ENCODE measurements at regions not wholly inside any gene's neighbourhood (a gene's known extent, or its start where the extent isn't known, plus 50 kb on each side); places are given as distances from the start of the nearest gene placed in this dataset.
A peak's percentile ranks its signal among the peaks of the same experiment; 100 is the strongest.
"Not testable (repeated sequence)": the region's sequence is repeated elsewhere in the genome, so short reads cannot be mapped to it uniquely, and the experiment has no call there.

DNA sequence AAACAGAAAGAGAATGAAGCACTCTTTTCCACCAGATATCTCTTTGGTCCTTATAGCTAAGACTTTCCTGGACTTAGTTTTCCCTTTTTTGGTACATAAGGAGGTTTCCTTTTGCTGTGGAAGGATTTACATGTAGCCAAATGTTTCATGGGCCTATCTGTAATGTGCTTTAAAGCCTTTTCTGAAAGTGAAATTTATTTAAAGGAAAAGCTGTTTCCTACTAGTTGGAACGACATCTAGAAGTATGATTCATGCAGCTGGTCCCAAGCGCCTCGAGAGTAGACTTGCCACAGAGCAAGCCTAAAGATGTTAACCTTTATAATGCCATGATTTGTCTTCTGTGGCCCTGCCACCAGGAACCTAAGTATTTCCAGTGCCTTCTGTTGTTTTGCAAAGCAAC lies 390.3 kb downstream of the DLEU7 start:
- H3K36me3 Mint-ChIP-seq: no peaks in the 10 kb centered on the region
- H3K4me1 Mint-ChIP-seq: peaks cover 6 to 22% of the 10 kb centered on the region in 2 donors
- no peak overlapping the region for H3K4me3 Mint-ChIP-seq
- no peak overlapping the region for H3K27ac Mint-ChIP-seq
- H3K27me3 Mint-ChIP-seq: no peaks in the 10 kb centered on the region
- no peak for ATAC-seq (replicated peaks)
- DNase-seq: no peak
- H3K9me3 Mint-ChIP-seq: no peaks in the 10 kb centered on the region

DNA sequence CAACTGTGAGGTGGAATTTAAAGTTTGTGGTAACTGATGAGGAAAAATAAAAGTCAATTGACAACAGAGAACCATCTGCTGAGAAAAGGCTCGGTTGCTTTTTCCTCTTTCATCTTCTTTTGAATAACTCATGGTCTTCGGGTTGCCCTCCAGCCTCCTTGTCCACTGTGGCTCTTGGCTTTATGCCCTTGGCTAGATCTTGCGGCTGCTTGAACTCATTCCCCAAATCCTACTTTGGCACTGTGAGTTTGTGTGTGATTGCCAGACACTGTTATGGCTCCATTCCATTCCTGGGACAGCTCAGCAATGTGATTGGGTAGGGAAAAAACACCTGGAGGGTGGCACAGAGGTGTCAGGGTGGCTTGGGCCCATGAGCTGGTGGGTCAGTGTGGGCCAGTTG lies 387.4 kb downstream of the DLEU7 start:
- DNase-seq (no peak), ATAC-seq (replicated peaks) (no peak)
- Mint-ChIP-seq H3K36me3 (no peaks in the 10 kb centered on the region), H3K27ac (no peak overlapping the region), H3K4me1 (peaks cover 7 to 25% of the 10 kb centered on the region in 2 donors), H3K27me3 (no peaks in the 10 kb centered on the region), H3K4me3 (no peak overlapping the region), H3K9me3 (no peaks in the 10 kb centered on the region)

DNA sequence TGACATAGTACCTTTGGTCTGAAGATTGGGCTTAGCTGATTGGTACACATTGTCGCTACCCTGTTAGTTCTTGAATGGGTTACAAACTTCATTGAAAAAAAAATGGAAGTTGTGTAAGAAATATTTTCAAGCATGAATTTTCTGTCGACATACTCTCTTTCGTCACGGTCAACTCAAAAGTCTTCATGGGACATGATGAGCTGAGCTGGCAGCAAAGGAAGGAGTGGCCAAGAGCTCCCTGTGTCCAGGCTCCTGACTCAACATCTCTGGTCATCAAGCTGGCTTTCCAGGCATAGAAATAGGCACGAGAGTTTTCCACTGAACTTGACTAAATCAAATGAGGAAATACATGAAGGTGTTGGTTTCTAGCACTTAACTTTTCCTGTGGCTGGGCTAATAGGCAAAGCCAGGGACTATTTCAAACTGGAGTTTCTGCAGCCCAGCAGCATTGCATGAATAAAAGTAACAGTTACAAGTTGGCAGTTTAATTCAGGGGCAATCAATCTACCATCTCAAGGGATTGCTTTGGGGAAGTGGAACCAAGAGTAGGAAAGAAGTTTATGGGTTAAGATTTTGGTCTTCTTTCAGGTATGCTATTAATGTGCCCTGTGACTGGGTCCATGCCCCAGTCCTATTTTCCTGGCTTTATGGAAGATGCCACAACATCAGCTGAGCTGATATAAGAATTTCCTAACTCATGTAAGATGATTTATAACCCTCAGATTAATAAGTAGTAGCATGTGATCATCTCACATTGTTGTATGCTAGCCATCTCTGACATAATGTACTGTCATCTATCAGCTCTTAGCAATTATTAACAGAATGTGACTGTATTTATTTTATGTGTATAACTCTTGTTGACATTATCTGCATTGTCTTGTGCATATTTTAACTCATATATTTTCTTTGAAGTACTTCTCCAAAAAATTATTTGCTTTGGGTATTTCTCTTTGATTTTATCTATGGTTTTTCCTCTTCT lies 385.8 kb downstream of the DLEU7 start:
- Mint-ChIP-seq H3K9me3 (no peaks in the 10 kb centered on the region), H3K27ac (no peak overlapping the region), H3K4me1 (peaks cover 7 to 25% of the 10 kb centered on the region in 2 donors), H3K27me3 (no peaks in the 10 kb centered on the region), H3K36me3 (no peaks in the 10 kb centered on the region), H3K4me3 (no peak overlapping the region)
- ATAC-seq (replicated peaks) (peak; percentile 85 to 87), DNase-seq (no peak)

DNA sequence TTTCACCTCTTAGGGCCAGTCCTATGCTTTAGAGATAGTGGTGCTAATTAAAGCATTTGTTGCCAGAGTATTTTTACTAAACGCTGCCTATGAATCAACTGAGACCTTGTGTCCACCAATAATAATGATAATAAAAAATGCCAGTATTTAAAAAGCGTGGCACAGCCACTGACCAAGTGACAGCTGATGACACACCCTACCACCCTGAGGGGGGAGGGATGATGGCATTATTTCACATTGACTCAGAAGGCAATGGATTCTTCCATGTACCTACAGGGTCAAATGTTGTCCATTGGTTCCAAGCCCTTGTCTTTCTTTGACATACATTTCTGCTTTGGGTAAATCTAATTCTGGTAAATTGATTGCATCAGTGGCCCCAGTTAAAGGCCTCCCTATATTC lies 384.4 kb downstream of the DLEU7 start:
- Mint-ChIP-seq H3K4me3 (no peak overlapping the region), H3K36me3 (no peaks in the 10 kb centered on the region), H3K27me3 (no peaks in the 10 kb centered on the region), H3K4me1 (peaks cover 7 to 25% of the 10 kb centered on the region in 2 donors), H3K27ac (no peak overlapping the region), H3K9me3 (no peaks in the 10 kb centered on the region)
- DNase-seq: no peak
- ATAC-seq (replicated peaks): no peak

DNA sequence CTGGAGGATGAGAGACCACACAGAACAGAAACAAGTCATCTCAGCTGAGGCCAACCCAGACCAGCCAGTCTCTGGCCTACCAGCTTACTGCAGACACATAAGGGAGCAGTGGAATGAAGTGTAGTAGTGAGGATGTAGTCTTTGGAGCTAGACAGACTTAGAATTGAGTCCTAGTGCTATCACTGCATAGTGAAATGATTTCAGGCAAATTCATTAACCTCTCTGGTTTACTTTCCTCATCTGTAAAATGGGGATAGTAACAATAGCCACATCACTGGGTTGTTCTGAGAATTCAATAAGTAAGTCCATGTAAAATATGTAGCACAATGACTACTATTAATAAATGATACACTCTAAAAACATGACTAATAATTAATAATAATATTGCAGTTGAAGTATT lies 383.8 kb downstream of the DLEU7 start:
- Mint-ChIP-seq H3K27ac (no peak overlapping the region), H3K4me3 (no peak overlapping the region), H3K36me3 (no peaks in the 10 kb centered on the region), H3K27me3 (no peaks in the 10 kb centered on the region), H3K4me1 (peaks cover 7 to 25% of the 10 kb centered on the region in 2 donors), H3K9me3 (no peaks in the 10 kb centered on the region)
- DNase-seq: no peak
- no peak for ATAC-seq (replicated peaks)

DNA sequence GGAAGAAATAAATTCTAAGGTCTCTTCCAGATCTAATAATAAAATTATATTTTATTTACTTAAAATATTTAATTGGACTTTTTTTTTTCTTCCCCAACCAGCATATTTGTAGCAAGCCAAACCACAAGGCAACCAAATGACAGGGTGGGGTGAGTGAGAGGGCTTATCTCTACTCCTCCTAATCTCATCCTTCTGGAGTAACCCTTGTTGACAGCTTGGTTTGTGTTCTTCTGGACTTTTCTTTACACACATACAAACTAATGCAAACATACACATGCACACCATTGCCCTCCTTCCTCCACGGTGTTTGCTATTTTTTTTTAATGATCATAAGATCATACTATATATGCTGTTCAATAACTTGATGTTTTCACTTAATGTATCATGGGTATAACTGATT lies 383.1 kb downstream of the DLEU7 start:
- Mint-ChIP-seq H3K27me3 (no peaks in the 10 kb centered on the region), H3K4me3 (no peak overlapping the region), H3K36me3 (no peaks in the 10 kb centered on the region), H3K27ac (no peak overlapping the region), H3K4me1 (peaks cover 7 to 25% of the 10 kb centered on the region in 2 donors), H3K9me3 (no peaks in the 10 kb centered on the region)
- DNase-seq: no peak
- ATAC-seq (replicated peaks): no peak

DNA sequence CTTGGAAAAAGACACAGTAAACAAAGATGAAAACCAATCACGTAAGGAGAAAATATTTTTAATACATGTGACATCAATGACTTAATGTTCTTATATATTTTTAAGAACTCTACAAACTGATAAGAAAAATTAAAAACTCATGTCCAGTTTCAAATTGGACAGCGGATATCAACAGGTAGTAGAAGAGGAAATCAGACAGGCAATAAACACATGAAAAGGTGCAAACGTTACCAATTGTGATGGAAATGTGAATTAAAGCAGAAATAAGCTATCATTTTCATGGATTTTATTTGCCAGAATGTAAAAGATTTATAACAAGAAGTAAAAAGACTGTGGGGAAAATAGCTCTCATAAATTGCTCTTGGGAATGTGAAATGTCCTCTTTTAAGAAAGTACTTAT lies 382.3 kb downstream of the DLEU7 start:
- DNase-seq: no peak
- Mint-ChIP-seq H3K27ac (no peak overlapping the region), H3K4me3 (no peak overlapping the region), H3K4me1 (peaks cover 7 to 21% of the 10 kb centered on the region in 2 donors), H3K36me3 (no peaks in the 10 kb centered on the region), H3K9me3 (no peaks in the 10 kb centered on the region), H3K27me3 (no peaks in the 10 kb centered on the region)
- ATAC-seq (replicated peaks): no peak

DNA sequence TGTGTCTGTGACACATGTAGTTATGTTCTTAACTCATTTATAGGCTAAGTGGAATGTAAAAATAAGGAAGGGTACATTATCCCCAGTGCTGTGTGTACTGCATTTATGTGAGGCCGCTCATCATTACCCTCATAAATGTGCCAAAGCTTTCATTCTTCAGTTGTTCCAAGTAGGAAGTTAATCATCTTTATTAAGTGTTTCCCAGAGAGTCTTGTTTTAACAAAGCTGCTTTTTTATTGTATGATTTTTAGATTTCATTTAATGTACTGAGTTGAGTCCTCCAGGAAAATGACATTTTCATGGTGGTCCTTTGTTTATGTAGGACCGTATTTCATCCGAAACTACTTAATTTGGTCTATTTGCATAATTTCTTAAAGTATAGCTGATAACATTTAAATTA lies 379.8 kb downstream of the DLEU7 start:
- no peak for ATAC-seq (replicated peaks)
- no peak for DNase-seq
- H3K4me3 Mint-ChIP-seq: no peak overlapping the region
- no peaks in the 10 kb centered on the region for H3K36me3 Mint-ChIP-seq
- H3K27me3 Mint-ChIP-seq: no peaks in the 10 kb centered on the region
- no peaks in the 10 kb centered on the region for H3K4me1 Mint-ChIP-seq
- H3K27ac Mint-ChIP-seq: no peak overlapping the region
- no peaks in the 10 kb centered on the region for H3K9me3 Mint-ChIP-seq

DNA sequence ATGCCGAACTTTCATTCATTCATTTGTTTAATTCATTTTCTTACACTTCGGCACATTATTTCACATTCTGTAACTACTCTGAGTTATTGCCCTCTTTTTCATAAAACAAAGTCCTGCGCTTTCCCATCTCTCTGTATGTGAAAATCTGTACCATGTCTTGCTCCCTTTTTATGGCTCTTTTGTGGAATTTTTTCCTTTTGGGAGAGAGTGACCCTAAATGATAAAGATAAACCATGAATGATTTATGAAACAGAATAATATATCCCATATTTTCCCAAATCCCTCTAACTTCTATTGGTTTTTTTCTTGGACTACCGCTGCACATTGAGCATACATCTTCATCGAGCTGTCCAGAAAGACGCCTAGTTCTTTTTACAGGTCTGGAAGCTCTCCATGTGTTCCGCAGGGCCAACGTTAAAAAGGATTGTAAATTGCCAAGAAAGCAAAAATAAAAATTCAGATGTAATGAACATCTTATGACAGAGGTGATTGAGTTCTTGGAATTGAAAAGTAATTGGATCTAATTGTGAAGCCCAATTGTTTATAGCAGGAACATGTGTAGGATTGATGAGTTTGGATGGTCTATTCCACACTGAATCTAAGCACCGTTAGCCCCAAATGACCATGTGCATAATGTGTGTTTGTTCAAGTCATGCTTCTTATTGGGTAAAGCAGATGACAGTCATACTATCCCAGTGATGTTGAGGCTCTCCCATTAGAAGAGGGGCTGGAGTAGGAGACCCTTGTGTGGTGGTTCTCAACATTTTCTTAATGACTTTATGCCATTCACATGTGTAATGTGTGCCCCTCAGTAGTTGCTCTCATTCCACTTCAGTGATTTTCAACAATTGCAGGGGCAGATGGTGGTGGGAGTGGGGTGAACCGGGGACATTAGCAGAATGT lies 378.9 kb downstream of the DLEU7 start:
- DNase-seq (no peak), ATAC-seq (replicated peaks) (no peak)
- Mint-ChIP-seq H3K36me3 (no peaks in the 10 kb centered on the region), H3K9me3 (no peaks in the 10 kb centered on the region), H3K27me3 (no peaks in the 10 kb centered on the region), H3K27ac (no peak overlapping the region), H3K4me1 (no peaks in the 10 kb centered on the region), H3K4me3 (no peak overlapping the region)

DNA sequence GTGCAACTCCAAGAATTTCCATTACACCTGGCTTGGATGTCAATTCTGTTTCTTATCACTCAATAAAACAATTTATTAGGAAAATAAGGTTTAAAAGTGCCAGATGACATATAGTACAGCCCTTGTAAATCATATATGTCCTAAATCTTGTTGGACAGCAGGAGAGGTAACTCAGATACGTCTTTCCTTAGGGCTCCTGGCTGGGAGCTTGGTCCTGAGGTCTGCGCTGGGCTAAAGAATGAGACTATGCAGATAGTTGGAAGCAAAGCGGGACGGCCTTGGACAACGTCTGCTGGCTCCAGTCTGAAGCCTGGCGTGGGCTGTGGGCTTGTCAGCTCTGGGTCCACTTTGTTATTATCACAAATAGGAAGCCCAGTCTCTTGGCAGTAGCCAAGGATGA lies 377.0 kb downstream of the DLEU7 start:
- ATAC-seq (replicated peaks) (no peak), DNase-seq (no peak)
- H3K27ac Mint-ChIP-seq: no peak overlapping the region
- no peaks in the 10 kb centered on the region for H3K36me3 Mint-ChIP-seq
- H3K27me3 Mint-ChIP-seq: no peaks in the 10 kb centered on the region
- H3K4me1 Mint-ChIP-seq: no peaks in the 10 kb centered on the region
- H3K4me3 Mint-ChIP-seq: no peak overlapping the region
- no peaks in the 10 kb centered on the region for H3K9me3 Mint-ChIP-seq

DNA sequence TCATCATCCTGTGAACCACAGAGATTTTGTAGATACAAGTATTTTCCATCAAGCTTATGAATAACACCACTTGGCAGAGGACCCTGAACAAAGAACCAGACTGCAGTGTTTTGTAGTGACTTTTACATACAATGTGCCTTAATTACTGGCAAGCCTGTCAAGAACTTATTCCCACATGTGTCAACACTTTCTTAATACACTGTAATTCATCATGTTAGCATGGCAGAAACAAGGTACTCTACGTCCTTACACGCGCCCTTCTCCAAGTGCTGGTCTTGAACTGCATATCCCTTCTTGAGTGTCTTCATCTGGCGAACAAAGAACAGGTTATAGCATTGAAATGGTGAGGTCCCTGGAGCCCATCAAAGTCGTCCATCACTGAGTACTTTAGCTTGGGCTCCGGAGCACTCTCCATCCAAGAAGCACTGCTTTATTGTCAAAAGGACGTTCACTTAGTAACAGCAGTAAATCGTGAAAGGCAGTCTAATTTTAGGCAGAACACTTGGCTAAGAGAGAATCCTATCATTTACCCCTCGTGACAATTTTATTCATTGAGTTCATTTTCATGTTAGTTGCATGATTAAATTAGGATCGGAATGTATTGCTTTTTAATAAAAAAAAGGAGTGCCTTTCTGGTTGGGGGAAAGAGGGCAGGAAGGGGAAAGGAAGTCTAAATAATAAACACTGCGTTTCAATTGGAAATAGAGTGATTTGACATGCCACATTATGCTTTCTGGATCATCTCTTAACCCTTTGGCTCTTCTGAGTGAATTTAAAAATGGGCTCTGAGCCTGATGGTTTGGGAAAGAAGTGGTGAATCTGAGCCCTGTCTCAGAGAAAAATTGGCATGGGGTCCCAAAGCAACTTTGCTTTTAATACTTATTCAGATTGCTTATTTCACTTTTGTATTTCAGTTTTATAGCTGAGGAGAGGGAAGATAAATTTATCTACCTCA lies 376.1 kb downstream of the DLEU7 start:
- Mint-ChIP-seq H3K4me3 (no peak overlapping the region), H3K4me1 (no peaks in the 10 kb centered on the region), H3K36me3 (no peaks in the 10 kb centered on the region), H3K9me3 (no peaks in the 10 kb centered on the region), H3K27me3 (no peaks in the 10 kb centered on the region), H3K27ac (no peak overlapping the region)
- no peak for DNase-seq
- ATAC-seq (replicated peaks): no peak

DNA sequence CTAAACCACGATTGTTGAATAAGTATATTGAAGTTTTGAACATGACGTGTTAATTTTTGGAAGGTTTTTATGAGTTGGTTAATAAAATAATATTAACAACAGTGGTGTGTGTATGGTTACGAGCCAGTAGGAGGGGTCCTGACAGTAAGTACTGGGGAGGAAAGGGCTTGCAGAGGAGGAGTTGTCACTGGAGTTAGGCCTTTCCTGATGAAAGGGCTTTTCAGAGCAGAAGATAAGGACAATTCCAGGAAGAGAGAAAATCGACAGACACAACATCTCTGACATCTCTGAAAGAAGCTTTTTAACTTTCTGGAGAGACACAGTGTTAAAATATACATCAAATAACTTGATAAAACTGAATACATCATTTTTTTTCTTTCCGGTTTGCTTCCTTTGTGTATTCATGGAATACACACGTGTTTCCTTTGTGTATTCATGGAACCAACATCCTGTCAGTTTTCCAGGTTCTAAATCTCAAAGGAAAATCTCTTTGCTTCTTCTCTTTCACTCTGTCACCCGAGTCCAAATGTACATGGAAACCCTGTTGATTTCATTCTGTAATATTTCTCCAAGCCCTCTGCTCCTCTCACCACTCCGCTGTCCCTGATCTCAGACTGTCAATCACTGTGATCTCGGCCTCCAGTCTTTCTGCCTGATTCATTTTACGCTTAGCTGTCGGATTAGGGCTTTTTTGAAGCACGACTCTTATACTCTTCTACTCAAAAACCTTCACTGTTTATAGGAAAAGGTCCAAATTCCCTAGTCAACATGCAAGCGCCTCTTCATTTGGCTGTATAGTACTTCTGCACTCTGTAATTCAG lies 374.4 kb downstream of the DLEU7 start:
- Mint-ChIP-seq H3K4me3 (no peak overlapping the region), H3K9me3 (no peaks in the 10 kb centered on the region)

DNA sequence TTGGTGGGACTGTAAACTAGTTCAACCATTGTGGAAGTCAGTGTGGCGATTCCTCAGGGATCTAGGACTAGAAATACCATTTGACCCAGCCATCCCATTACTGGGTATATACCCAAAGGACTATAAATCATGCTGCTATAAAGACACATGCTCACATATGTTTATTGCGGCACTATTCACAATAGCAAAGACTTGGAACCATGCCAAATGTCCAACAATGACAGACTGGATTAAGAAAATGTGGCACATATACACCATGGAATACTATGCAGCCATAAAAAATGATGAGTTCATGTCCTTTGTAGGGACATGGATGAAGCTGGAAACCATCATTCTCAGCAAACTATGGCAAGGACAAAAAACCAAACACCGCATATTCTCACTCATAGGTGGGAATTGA lies 370.4 kb downstream of the DLEU7 start:
- H3K4me1 Mint-ChIP-seq: peaks cover 16 to 20% of the 10 kb centered on the region in 2 donors
- H3K9me3 Mint-ChIP-seq; H3K27me3 Mint-ChIP-seq; ATAC-seq (replicated peaks); H3K36me3 Mint-ChIP-seq; DNase-seq; H3K4me3 Mint-ChIP-seq; H3K27ac Mint-ChIP-seq: not testable (repeated sequence)

More for the DNA sequence above, 374.4 kb downstream of the DLEU7 start:
- Mint-ChIP-seq H3K27ac (no peak overlapping the region), H3K27me3 (no peaks in the 10 kb centered on the region), H3K4me1 (peaks cover 2 to 4% of the 10 kb centered on the region in 2 donors), H3K36me3 (no peaks in the 10 kb centered on the region)
- DNase-seq: no peak
- no peak for ATAC-seq (replicated peaks)
